Esophagus squamous epithelium (tissue), 4 donors: ENCODE measurements at regions not wholly inside any gene's neighbourhood (a gene's known extent, or its start where the extent isn't known, plus 50 kb on each side); places are given as distances from the start of the nearest gene placed in this dataset.

ENCODE experiments used
- CTCF ChIP-seq, 6 experiments: fragments of 450-650 bp in 4 of 6; fragments of 200-600 bp in 2 of 6; sonication (generic) in 2 of 6; IDR thresholded peaks; one replicate each; pipeline ENCODE4 v1.5.1; 2016 to 2019; ENCODE audit warnings: antibody characterized with exemption in 6 of 6, mild to moderate bottlenecking in 4 of 6, moderate library complexity in 4 of 6
- POLR2A ChIP-seq, 4 donors: fragments of 450-650 bp; IDR thresholded peaks; one replicate each; pipeline ENCODE4 v1.6.1; 2017; ENCODE audit warnings: antibody characterized with exemption in 4 of 4, mild to moderate bottlenecking in 4 of 4, moderate library complexity in 3 of 4

- no peak for TF ChIP-seq CTCF (IDR thresholded peaks at IDR 0.05)
- no peak for TF ChIP-seq POLR2A (IDR thresholded peaks at IDR 0.05)
These were observed 303.5 kb upstream of the ACVR2A start for GRCh38 chr2:147541314-147541713.
